GM21381 (cell line): ENCODE measurements at regions not wholly inside any gene's neighbourhood (a gene's known extent, or its start where the extent isn't known, plus 50 kb on each side); places are given as distances from the start of the nearest gene placed in this dataset.

Experiments used
- ATAC-seq: cut with Tn5 transposase; IDR thresholded peaks from one replicate; pipeline ENCODE4 v1.9.1; 2021; ENCODE audit warnings: mild to moderate bottlenecking, moderate library complexity; ENCODE audit not compliant: unreplicated experiment

DNA sequence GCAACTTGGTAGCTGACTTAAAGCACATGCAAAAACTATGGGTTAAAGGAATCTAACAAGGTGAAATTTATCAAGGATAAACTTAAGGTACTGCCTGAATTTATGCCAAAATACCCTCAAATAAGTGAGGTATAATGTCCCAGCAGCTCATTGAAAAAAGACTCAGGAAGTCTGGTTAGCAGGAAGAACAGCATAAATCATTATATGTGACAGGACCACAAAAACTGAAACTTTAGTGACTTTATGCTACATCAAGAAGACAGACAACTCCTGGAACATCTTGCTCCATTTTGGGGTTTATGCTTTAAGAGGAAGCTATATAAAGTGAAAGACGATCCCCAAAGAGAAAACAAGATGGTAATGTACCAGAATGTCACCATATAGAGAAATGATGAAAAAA, 282.4 kb upstream of the ZNF462 start:
- no peak for ATAC-seq

- no peak for ATAC-seq
Observed at GRCh38 chr9:106581973-106582372, 281.0 kb upstream of the ZNF462 start.

DNA sequence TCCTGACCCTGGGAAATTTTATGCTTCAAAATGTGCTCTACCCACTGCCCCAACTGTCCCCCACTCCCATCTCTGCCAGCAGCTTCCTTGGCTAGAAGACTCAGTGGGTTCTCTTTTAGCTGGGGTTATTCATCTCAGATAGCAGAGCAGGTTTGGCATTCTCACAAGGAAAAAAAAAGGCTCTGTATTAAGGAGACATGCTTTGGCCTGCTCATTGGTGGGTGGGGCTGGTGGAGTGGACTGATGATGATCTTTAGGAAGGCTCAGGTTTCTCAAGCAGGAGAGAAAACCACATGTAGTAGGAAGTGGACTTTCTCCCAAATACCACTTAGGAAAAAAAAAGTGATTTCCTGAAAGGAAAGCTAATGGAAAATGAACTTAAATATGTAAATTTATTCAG, 279.2 kb upstream of the ZNF462 start:
- no peak for ATAC-seq

GRCh38 chr9:106587042-106587441, 275.9 kb upstream of the ZNF462 start:
- ATAC-seq = no peak

DNA sequence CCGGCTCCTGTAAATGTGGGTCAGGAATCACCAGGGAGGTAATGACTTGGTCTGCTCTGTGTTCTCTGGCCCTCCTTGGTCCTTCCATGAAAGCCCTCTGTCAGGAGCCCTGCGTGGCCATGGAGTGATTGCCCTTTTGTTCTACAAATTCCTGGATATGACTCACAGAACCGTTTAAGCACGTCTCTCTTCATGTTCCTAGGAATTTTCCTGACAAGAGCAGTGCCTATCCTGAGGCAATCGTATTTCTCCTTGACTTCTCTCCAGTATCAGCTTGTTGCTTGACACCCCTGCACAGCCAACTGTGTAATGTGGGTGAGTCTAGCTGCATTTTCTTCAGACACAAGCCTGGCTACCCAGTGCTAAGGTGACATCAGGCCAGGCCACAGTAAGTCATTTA, 274.3 kb upstream of the ZNF462 start:
- no peak for ATAC-seq

- ATAC-seq = no peak
Observed at GRCh38 chr9:106590759-106591505, 272.0 kb upstream of the ZNF462 start.

DNA sequence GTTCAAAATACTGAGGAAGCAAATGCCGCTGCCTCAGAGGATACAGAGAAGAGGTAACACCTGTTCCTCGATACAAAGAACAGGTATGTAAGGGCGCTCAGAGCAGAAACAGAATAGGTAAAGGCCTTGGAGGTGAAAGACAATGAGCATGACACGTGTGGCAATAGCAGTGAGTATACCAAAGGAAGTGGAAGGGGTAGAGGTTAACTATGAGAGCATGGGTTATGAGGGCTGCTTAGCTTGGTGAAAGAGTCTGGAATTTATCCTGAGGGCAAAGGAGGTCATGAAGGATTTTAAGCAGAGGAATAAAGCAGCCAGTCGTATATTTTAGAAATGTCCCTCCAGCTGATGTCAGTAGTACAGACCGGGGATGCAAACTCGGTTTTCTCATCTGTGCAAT, 269.8 kb upstream of the ZNF462 start:
- ATAC-seq = no peak

GRCh38 chr9:106596984-106597383, 266.0 kb upstream of the ZNF462 start:
- no peak for ATAC-seq

- ATAC-seq = no peak
Observed at GRCh38 chr9:106600955-106601560, 261.9 kb upstream of the ZNF462 start.

- no peak for ATAC-seq
Observed at GRCh38 chr9:106602344-106602743, 260.6 kb upstream of the ZNF462 start.

DNA sequence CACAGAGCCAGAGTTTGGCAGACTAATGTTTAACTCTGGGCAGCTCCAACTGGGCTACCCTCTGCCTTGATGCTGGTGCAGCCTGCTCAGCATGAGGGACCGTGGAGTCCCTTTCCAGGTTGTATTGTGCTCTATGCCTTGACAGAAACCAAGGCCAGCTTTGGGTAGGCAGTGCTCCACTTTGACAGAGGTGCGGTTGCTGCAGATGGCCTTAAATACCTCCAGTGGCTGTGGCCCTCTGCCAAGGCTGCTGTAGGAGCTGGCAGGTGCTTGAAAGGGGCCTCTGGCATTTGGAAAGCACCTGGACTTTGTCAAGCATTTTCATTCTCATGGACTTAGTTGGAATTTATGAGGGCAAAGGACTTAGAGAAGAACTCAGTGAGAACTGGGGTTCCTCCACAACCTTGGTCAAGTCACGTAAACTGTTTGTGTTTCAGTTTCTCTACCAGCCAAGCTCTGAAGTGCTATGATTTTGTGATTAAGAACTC, 249.7 kb upstream of the ZNF462 start:
- no peak for ATAC-seq

DNA sequence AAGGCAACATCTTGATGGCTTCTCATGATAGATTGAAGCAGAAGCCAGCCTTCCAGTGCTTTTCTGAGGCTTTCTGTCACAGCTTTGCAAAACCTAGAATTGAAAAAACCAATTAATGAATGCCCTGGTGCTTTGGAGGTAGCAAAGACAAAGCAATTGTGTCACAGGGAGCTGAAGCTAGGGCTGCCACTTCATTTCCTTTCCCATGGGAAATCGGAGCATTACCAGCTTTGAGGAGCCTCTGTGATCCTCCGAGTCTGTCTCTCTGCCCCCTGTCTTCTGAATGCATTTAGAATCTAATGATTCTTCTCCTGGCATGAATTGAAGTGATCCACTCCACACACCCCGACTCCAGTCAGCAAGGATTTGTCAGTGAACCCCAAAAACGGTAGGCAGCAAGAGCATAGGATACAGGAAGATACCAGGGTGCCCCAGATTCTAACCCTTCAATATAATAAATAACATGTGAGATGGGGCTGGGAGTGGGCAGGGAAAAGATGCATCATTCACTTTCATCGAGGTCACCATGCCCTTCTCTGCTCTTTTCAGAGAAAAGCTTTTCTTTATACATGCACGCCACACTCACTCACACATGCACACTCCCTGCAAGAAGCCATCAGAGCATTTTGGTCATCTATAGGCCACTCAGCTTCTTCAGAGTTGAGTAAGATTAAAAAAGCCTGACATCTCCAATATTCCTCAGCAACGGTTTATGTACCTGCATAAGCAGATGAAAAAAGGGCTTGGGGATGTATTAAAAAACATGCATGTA, 247.7 kb upstream of the ZNF462 start:
- ATAC-seq = no peak

DNA sequence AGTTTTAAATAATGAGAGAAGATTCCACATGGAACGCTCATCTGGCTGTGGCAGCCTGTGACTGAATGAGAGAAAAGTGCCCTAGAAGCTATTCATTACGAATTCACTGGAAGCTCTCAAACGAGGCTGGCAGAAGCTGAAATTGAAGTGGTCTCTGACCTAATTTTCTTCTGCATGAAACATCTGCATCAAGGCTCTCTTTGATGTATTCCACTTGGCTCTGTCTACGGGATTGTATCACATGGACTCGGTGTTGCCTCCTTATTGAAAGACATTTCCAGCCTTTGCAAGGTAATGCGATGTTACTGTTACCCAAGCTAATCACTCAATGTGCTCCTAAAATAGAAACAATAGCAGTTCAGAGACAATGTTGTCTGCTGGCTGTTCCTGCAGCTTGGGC, 246.9 kb upstream of the ZNF462 start:
- no peak for ATAC-seq

GRCh38 chr9:106616851-106617345, 246.1 kb upstream of the ZNF462 start:
- no peak for ATAC-seq

DNA sequence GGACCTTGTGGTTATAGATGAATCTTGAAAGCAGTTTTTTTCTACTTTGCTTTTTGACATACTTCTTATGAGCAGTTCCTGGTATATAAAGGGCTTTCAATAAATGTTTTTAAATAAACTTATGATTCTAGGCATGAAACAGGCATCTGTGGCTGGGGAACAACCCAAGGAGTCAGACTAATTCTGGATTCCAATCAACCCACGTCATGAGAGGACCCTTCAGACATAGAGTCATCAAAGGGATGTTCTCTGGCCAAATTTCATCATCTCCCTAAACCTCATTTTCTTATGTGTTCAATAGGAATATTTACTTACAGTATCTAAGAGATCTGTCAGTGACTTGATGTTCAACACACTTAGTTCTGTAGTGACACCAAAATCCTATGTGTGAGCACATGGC, 243.8 kb upstream of the ZNF462 start:
- ATAC-seq = no peak

DNA sequence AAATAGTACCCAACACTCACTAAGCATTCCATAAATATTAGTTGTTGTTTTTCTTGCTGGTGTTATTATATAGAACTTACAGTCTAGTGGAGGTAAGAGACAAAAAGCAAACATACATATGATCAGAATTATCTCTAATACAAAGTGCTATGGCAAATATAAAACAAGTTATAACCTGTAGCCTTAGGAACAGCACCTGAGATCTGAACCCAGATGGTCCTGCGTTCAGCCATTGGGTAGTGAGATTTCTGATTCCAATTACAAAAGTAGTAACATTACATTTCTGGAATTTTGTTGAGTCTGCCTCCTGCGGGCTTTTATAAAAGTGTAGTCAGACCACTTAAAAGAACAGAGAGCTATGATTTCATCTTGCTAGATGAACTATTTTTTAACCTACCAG, 242.9 kb upstream of the ZNF462 start:
- no peak for ATAC-seq

DNA sequence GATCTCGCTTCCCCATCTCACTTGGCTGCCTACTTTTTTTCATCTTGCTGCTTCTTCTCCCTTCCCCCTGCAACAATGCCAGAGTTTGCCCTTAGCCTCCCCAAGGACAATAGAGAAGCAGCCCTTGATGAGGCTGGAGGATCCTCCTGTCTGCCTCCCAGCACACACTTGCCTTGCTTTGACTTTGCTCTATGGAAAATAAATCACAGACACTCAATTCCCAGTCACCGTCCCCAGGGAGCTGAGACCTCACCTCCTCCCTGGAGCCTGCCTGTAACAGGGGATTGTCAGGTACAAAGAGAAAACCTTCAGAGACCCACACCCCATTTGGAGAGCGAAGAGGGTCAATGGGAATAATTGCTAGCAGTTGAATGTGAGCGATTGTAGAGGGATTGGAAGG, 242.1 kb upstream of the ZNF462 start:
- ATAC-seq = no peak

DNA sequence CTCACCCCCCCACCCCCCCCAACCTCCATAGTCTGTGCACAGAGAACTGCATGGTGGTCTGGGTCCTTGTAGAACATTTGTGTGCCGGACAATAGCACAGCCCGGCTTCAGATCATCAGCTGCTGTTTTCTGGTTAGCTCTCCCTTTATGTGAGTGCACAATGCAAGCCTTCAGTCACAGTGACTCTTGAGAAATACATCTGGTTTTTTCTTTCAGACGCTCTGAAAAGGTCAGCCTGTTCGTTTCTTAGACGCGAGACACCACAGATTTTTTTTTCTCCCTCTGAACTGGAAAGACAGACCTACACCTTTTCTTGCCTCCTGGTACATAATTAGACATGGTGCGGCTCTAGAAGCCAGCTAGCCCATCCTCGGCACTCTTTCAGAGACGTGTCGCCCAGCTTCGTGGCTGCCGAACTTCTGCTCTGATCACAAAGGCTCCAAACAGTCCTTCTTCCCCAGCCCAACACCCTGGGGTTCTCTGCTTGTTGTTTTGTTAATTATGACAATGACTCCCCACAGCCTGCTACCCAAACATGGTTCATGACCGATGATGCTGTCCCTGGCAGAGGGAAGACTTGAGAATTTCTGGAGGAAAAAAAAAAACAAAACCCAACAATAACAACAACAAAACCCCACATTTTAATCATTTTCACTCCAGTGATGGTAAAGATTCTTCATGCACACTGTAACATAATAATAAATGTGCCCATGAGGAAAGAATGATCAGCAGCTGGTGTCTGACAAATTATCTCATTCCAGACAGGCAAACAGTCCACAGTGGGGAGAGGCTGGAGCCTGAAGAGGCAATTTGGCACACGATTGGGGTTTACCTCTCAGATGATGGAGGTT, 241.4 kb upstream of the ZNF462 start:
- no peak for ATAC-seq

DNA sequence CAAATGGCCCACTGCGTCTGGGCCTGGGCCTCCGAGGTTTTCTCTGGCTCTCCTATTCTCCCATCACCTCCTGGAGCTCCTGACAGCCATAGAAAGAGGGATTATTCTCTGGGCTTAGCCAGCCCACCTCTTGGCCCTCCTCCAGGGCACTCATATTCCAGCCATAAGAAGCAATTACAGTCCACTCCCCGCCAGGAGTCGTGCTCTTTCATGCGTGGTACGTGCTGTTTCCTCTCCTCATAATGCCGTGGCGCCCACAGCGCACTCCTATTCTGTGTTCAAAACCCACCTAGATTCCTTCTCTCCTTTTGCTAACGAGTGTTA, 240.8 kb upstream of the ZNF462 start:
- ATAC-seq = no peak

- ATAC-seq = no peak
Observed at GRCh38 chr9:106623558-106623957, 239.4 kb upstream of the ZNF462 start.

DNA sequence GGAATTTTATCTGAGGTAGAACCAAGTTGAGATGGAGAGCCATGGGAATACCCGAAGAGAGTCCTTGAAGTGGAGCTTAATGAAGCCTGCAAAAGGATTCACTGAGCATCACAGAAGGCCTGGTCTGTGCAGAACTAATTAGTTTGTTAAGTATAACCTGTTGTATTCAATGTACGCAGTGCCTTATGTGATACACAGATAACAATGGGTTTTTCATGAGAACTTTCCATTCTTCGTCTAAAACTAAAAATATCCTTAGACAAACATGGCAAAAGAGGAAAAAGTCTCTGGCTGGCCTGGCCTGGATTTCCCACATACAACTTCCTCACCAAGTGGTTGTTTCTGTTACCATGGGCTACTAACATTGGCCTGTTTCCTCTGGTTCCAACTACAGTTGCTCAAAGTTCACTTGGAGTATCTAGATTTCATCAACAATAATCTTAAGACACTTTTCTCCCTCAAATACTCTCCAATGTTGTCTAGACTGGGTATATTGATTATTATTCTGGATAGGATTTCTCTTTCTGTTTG, 237.6 kb upstream of the ZNF462 start:
- no peak for ATAC-seq
